ENCODE measurements at regions not wholly inside any gene's neighbourhood (a gene's known extent, or its start where the extent isn't known, plus 50 kb on each side); places are given as distances from the start of the nearest gene placed in this dataset.

DNA sequence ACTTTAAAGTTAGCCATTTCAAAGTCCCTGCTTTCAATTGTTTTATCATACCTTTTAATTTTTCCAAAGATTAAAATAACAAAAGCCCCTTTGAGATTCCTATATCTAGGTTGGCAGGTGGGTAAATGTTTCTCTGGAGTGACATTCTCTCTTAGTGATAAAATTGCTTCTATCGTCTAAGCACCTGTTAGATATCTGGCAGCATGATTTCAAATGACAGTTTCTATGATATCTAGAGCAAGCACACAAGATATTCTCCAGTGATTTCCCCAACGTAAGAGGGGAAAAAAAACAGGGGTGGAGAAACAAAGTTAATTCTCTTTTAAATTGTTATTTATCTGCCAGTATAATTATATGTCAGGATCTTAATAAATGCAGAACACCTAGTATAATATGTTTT lies 610.2 kb downstream of the DSC3 start:
- TF ChIP-seq, protein P1, sequence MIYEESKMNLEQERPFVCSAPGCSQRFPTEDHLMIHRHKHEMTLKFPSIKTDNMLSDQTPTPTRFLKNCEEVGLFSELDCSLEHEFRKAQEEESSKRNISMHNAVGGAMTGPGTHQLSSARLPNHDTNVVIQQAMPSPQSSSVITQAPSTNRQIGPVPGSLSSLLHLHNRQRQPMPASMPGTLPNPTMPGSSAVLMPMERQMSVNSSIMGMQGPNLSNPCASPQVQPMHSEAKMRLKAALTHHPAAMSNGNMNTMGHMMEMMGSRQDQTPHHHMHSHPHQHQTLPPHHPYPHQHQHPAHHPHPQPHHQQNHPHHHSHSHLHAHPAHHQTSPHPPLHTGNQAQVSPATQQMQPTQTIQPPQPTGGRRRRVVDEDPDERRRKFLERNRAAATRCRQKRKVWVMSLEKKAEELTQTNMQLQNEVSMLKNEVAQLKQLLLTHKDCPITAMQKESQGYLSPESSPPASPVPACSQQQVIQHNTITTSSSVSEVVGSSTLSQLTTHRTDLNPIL (CRISPR knock-in tag; IDR thresholded peaks at IDR 0.05; ENCODE audit: low read depth), result no peak
- TF ChIP-seq ZNF70 (CRISPR knock-in tag; IDR thresholded peaks at IDR 0.05) (no peak), ZFP3 (CRISPR knock-in tag; IDR thresholded peaks at IDR 0.05) (no peak), ARNTL (CRISPR knock-in tag; IDR thresholded peaks at IDR 0.05; ENCODE audit: borderline replicate concordance, low read depth) (no peak), ZFP30 (CRISPR knock-in tag; IDR thresholded peaks at IDR 0.05) (no peak), ZC3H10 (CRISPR knock-in tag; IDR thresholded peaks at IDR 0.05) (no peak), RARB (CRISPR knock-in tag; IDR thresholded peaks at IDR 0.05) (no peak)
- TF ChIP-seq, protein P2, sequence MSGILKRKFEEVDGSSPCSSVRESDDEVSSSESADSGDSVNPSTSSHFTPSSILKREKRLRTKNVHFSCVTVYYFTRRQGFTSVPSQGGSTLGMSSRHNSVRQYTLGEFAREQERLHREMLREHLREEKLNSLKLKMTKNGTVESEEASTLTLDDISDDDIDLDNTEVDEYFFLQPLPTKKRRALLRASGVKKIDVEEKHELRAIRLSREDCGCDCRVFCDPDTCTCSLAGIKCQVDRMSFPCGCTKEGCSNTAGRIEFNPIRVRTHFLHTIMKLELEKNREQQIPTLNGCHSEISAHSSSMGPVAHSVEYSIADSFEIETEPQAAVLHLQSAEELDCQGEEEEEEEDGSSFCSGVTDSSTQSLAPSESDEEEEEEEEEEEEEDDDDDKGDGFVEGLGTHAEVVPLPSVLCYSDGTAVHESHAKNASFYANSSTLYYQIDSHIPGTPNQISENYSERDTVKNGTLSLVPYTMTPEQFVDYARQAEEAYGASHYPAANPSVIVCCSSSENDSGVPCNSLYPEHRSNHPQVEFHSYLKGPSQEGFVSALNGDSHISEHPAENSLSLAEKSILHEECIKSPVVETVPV (CRISPR knock-in tag; IDR thresholded peaks at IDR 0.05), result no peak
- TF ChIP-seq, protein P3, sequence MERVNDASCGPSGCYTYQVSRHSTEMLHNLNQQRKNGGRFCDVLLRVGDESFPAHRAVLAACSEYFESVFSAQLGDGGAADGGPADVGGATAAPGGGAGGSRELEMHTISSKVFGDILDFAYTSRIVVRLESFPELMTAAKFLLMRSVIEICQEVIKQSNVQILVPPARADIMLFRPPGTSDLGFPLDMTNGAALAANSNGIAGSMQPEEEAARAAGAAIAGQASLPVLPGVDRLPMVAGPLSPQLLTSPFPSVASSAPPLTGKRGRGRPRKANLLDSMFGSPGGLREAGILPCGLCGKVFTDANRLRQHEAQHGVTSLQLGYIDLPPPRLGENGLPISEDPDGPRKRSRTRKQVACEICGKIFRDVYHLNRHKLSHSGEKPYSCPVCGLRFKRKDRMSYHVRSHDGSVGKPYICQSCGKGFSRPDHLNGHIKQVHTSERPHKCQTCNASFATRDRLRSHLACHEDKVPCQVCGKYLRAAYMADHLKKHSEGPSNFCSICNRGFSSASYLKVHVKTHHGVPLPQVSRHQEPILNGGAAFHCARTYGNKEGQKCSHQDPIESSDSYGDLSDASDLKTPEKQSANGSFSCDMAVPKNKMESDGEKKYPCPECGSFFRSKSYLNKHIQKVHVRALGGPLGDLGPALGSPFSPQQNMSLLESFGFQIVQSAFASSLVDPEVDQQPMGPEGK (CRISPR knock-in tag; IDR thresholded peaks at IDR 0.05; ENCODE audit: borderline replicate concordance), result no peak

Measured in SK-N-SH treated with all-trans-retinoic acid at 6 μM for 48 hours (cell line).